ENCODE measurements at regions not wholly inside any gene's neighbourhood (a gene's known extent, or its start where the extent isn't known, plus 50 kb on each side); places are given as distances from the start of the nearest gene placed in this dataset.
"Not testable (repeated sequence)": the region's sequence is repeated elsewhere in the genome, so short reads cannot be mapped to it uniquely, and the experiment has no call there.

DNA sequence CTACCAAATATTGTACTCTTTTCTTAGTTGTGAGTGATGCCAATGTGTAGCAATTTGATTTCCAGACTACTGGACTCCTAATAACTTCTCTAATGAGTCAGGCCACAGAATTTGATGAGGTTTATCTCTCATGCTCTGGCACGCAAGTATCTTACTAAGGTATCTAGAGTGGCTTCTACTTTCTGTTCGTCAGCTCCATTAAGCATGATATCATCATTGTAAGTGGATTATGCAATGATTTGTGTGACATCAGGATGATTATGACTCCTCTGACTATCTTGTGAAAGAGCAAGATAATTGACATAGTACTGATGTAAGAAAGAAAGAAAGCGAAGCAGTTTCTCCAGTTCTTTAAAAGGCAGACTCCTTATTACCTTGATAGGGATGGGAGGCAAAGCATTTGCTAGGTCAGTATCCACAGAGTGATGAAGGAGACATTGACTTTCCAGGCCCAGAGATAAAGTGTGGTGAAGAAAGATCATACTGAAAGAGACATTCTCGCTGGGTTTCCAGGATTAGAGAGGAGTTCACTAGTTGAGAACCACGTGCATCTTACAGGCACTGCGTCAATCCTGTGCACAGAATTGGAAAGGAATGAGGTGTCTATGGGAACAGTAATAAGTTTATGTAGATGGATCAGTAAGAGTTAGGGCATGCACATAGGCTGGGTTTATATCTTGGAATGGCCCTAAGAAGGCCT, 161.9 kb upstream of the STK26 start:
- TF ChIP-seq POLR2A (IDR thresholded peaks at IDR 0.05) (no peak), EP300 (IDR thresholded peaks at IDR 0.05) (no peak), POLR2AphosphoS5 (IDR thresholded peaks at IDR 0.05) (no peak)
- TF ChIP-seq, protein P1, sequence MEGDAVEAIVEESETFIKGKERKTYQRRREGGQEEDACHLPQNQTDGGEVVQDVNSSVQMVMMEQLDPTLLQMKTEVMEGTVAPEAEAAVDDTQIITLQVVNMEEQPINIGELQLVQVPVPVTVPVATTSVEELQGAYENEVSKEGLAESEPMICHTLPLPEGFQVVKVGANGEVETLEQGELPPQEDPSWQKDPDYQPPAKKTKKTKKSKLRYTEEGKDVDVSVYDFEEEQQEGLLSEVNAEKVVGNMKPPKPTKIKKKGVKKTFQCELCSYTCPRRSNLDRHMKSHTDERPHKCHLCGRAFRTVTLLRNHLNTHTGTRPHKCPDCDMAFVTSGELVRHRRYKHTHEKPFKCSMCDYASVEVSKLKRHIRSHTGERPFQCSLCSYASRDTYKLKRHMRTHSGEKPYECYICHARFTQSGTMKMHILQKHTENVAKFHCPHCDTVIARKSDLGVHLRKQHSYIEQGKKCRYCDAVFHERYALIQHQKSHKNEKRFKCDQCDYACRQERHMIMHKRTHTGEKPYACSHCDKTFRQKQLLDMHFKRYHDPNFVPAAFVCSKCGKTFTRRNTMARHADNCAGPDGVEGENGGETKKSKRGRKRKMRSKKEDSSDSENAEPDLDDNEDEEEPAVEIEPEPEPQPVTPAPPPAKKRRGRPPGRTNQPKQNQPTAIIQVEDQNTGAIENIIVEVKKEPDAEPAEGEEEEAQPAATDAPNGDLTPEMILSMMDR (IDR thresholded peaks at IDR 0.05) = no peak
- H3K9me3 ChIP-seq = peaks cover 0 to 7% (median 2%) of the 10 kb centered on the region in 4 donors
- peaks cover 0 to 21% (median 0%) of the 10 kb centered on the region in 3 donors for H3K27me3 ChIP-seq
- H3K27ac ChIP-seq = no peak overlapping the region
- intact Hi-C loops (cut with DNase I; ENCODE audit: low total_unique reads) = no loop called here
- H3K36me3 ChIP-seq = no peaks in the 10 kb centered on the region
- no peak for DNase-seq
- 73 to 90% (median 83%) methylated on average over 6 of the region's 6 CpGs for WGBS, 5 donors
- H3K4me3 ChIP-seq = no peak overlapping the region
- H3K4me1 ChIP-seq = no peaks in the 10 kb centered on the region

DNA sequence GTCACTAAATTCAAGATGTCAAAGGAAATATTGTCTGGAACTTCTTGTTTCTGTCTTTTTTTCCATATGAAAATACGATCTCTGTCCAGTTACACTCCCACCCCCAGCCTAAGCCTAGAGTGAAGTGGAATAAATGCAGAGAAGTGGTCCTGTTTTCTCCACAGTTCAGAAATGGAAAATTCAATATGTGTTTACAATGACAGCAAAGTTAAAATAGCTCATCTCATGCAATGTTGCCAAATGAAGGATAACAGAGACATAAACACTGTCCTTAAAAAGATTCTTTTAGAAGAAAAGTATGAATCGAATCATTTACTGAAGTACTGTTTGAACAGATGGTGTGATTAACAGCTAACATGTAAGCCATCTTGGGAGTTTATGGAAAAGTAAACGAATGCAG, 160.8 kb upstream of the STK26 start:
- no peak overlapping the region for H3K27ac ChIP-seq
- no peaks in the 10 kb centered on the region for H3K36me3 ChIP-seq
- H3K4me3 ChIP-seq = no peak overlapping the region
- peaks cover 0 to 21% (median 0%) of the 10 kb centered on the region in 3 donors for H3K27me3 ChIP-seq
- 38 to 71% (median 56%) methylated on average over 3 of the region's 3 CpGs for WGBS, 5 donors
- TF ChIP-seq, protein P1 (IDR thresholded peaks at IDR 0.05) = no peak
- TF ChIP-seq POLR2AphosphoS5 (IDR thresholded peaks at IDR 0.05) (no peak), POLR2A (IDR thresholded peaks at IDR 0.05) (no peak), EP300 (IDR thresholded peaks at IDR 0.05) (no peak)
- H3K4me1 ChIP-seq = no peaks in the 10 kb centered on the region
- no peak for DNase-seq
- H3K9me3 ChIP-seq = peaks cover 0 to 7% (median 2%) of the 10 kb centered on the region in 4 donors
- intact Hi-C loops (cut with DNase I; ENCODE audit: low total_unique reads) = no loop called here

DNA sequence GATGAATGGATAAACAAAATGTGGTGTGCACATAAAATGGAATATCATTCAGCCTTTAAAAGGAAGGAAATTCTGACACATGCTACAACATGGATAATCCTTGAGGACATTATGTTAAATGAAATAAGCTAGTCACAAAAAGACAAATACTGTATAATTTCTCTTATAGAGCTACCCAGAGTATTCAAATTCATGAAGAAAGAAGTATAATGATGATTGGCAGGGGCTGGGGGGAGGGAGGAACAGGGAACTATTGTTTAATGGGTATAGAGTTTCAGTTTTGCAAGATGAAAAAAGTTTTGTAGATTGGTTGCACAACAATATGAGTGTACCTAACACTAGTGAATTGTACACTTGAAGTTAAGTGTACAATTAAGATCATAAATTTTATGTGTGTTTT, 153.9 kb upstream of the STK26 start:
- DNase-seq = no peak
- Histone ChIP-seq H3K27ac (no peak overlapping the region), H3K4me3 (no peak overlapping the region), H3K27me3 (peaks cover 0 to 4% (median 0%) of the 10 kb centered on the region in 3 donors), H3K4me1 (no peaks in the 10 kb centered on the region), H3K9me3 (peaks cover 0 to 6% (median 0%) of the 10 kb centered on the region in 4 donors), H3K36me3 (no peaks in the 10 kb centered on the region)
- intact Hi-C loops (cut with DNase I; ENCODE audit: low total_unique reads) = no loop called here
- TF ChIP-seq, protein P1 (IDR thresholded peaks at IDR 0.05) = no peak
- no peak for TF ChIP-seq EP300 (IDR thresholded peaks at IDR 0.05)

DNA sequence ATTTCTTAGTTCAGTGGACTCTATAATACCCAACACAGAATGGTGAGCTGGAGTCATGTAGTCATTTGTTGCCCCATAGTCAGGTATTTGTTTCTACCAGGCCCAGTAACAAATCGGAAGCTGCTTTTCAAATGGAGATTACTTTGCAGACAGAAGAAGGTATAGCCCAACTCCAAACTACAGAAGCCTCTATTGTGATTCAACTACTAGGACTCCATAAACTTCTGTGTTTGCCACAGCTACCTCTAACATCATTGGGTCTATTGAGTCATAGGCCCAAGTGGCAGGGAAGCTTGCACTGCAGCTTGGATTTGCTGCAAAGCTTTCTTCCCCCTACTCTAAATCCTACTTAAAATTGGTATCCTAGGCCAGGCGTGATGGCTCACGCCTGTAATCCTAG, 148.8 kb upstream of the STK26 start:
- intact Hi-C loops (cut with DNase I; ENCODE audit: low total_unique reads) = no loop called here
- H3K9me3 ChIP-seq = no peaks in the 10 kb centered on the region
- no peaks in the 10 kb centered on the region for H3K27me3 ChIP-seq
- H3K27ac ChIP-seq = no peak overlapping the region
- 86 to 93% (median 88%) methylated on average over 2 to 3 of the region's 3 CpGs for WGBS, 5 donors
- no peaks in the 10 kb centered on the region for H3K36me3 ChIP-seq
- H3K4me3 ChIP-seq = no peak overlapping the region
- H3K4me1 ChIP-seq = no peaks in the 10 kb centered on the region
- TF ChIP-seq, protein P1 (IDR thresholded peaks at IDR 0.05) = no peak
- no peak for TF ChIP-seq POLR2A (IDR thresholded peaks at IDR 0.05)
- no peak for TF ChIP-seq EP300 (IDR thresholded peaks at IDR 0.05)
- no peak for TF ChIP-seq POLR2AphosphoS5 (IDR thresholded peaks at IDR 0.05)
- no peak for DNase-seq

DNA sequence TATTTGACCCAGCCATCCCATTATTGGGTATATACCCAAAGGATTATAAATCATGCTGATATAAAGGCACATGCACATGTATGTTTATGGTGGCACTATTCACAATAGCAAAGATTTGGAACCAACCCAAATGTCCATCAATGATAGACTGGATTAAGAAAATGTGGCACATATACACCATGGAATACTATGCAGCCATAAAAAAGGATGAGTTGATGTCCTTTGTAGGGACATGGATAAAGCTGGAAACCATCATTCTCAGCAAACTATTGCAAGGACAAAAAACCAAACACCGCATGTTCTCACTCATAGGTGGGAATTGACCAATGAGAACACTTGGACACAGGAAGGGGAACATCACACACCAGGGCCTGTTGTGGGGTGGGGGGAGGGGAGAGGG, 147.3 kb upstream of the STK26 start:
- H3K4me3 ChIP-seq; intact Hi-C loops (cut with DNase I; ENCODE audit: low total_unique reads); H3K4me1 ChIP-seq; DNase-seq; H3K27ac ChIP-seq; H3K9me3 ChIP-seq; H3K27me3 ChIP-seq; H3K36me3 ChIP-seq: not testable (repeated sequence)
- 78 to 91% (median 85%) methylated on average over 1 of the region's 1 CpG; no CpG with 5 or more reads in 1 of the 5 donors for WGBS, 5 donors
